ENCODE measurements at regions not wholly inside any gene's neighbourhood (a gene's known extent, or its start where the extent isn't known, plus 50 kb on each side); places are given as distances from the start of the nearest gene placed in this dataset.

GRCh38 chr5:135662061-135662481, 83.3 kb upstream of the CXCL14 start:
- no peak for TF ChIP-seq CTCF (IDR thresholded peaks at IDR 0.05; ENCODE audit: borderline replicate concordance, extremely low read depth, low read length, poor library complexity, severe bottlenecking)
- no peak for TF ChIP-seq EZH2 (IDR thresholded peaks at IDR 0.05; ENCODE audit: borderline replicate concordance, low read depth, low read length, severe bottlenecking)

DNA sequence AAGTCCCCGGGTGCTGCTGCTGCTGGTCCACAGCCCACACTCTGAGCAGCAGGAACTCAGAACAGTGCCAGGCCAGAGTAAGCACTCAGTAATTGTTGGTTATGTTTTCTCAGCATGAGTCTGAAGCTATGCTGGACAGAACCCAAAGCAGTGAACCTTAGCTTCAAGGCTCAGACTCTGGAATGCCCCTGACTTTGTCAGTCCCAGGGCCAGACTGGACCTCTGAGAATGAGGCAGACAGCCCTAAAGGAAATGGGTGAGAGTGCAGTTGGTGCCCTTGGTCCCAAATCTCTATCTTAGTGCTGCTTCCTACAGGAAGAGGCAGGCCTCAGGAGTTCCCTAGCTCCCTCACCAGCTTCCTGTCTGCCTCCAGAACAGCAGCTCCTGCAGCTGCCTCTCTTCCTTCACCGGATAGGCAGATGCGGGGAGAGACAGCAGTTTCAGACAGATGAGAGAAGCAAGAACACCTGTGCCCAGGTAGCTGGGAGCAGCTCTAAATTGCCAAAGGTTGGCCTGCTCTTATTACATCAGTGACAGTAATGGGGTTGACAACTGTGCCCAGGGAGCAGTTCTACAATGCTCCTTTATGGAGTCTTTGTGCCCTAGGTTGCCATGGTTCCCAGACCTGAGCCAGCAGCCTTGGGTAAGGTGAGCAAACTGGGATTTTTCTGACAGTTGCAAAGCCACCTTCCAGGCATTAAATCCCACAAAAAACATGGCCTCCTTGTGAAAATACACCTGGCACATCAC, 82.2 kb upstream of the CXCL14 start:
- ATAC-seq (ENCODE audit: insufficient read depth, low read depth): no peak
- Histone ChIP-seq H3K9ac (ENCODE audit: low read depth, low read length) (no peak overlapping the region), H2AFZ (ENCODE audit: low read depth, low read length) (no peak overlapping the region), H4K20me1 (ENCODE audit: insufficient read depth, low read length) (no peaks in the 10 kb centered on the region), H3K4me3 (ENCODE audit: low read depth in 1 of 2, low read length in 2 of 2) (no peak overlapping the region), H3K4me2 (ENCODE audit: insufficient read depth, low read length) (no peak overlapping the region), H3K9me3 (ENCODE audit: insufficient read depth, low read length, severe bottlenecking) (no peaks in the 10 kb centered on the region), H3K27me3 (ENCODE audit: insufficient read depth, low read length, poor library complexity) (peaks cover 16% of the 10 kb centered on the region), H3K36me3 (ENCODE audit: insufficient read depth, low read length) (no peaks in the 10 kb centered on the region), H3K79me2 (ENCODE audit: insufficient read depth, low read length) (no peaks in the 10 kb centered on the region), H3K4me1 (ENCODE audit: insufficient read depth, low read length) (no peaks in the 10 kb centered on the region), H3K27ac (ENCODE audit: low read length) (no peak overlapping the region)
- TF ChIP-seq CTCF (IDR thresholded peaks at IDR 0.05; ENCODE audit: borderline replicate concordance, extremely low read depth, low read length, poor library complexity, severe bottlenecking): no peak
- no peak for DNase-seq

More at GRCh38 chr5:135662061-135662481, 83.3 kb upstream of the CXCL14 start:
- no peaks in the 10 kb centered on the region for H3K4me1 ChIP-seq (ENCODE audit: insufficient read depth, low read length)
- no peak overlapping the region for H3K27ac ChIP-seq (ENCODE audit: low read length)
- H2AFZ ChIP-seq (ENCODE audit: low read depth, low read length): no peak overlapping the region
- DNase-seq: no peak
- peaks cover 18% of the 10 kb centered on the region for H3K27me3 ChIP-seq (ENCODE audit: insufficient read depth, low read length, poor library complexity)
- no peak overlapping the region for H3K4me3 ChIP-seq (ENCODE audit: low read depth in 1 of 2, low read length in 2 of 2)
- H3K4me2 ChIP-seq (ENCODE audit: insufficient read depth, low read length): no peak overlapping the region
- no peak overlapping the region for H3K9ac ChIP-seq (ENCODE audit: low read depth, low read length)
- H4K20me1 ChIP-seq (ENCODE audit: insufficient read depth, low read length): no peaks in the 10 kb centered on the region
- no peaks in the 10 kb centered on the region for H3K9me3 ChIP-seq (ENCODE audit: insufficient read depth, low read length, severe bottlenecking)
- ATAC-seq (ENCODE audit: insufficient read depth, low read depth): no peak
- no peaks in the 10 kb centered on the region for H3K79me2 ChIP-seq (ENCODE audit: insufficient read depth, low read length)
- no peaks in the 10 kb centered on the region for H3K36me3 ChIP-seq (ENCODE audit: insufficient read depth, low read length)

DNA sequence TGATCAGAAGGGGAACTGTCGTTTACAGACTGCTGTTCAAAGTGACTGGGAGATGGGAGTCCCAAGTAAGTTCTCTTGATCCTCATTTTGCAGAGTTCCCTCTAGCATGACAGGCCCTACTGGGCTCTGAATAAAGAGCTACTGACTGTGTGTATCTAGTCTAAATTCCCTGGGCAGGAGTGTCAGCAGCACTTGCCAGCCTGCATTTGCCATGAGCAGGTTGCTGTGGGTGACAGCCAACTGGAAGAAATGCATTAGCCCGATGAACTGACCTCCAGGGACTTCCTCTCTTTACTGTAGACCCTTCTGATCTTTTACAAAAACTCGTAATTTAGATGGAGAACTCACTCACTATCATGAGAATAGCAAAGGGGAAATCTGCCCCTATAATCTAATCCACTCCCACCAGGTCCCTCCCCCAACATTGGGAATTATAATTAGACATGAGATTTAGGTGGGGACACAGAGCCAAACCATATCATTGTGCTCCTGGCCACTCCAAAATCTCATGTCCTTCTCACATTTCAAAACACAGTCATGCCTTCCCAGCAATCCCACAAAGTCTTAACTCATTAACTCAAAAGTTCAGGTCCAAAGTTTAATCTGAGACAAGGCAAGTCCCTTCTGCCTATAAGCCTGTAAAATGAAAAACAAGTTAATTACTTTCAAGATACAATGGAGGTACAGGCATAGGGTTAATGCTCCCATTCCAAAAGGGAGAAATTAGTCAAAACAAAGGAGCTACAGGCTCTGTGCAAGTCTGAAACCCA, 78.9 kb upstream of the CXCL14 start:
- Histone ChIP-seq H3K4me1 (ENCODE audit: insufficient read depth, low read length) (no peaks in the 10 kb centered on the region), H3K36me3 (ENCODE audit: insufficient read depth, low read length) (no peaks in the 10 kb centered on the region), H4K20me1 (ENCODE audit: insufficient read depth, low read length) (no peaks in the 10 kb centered on the region), H3K4me3 (ENCODE audit: low read depth in 1 of 2, low read length in 2 of 2) (no peak overlapping the region), H2AFZ (ENCODE audit: low read depth, low read length) (no peak overlapping the region), H3K27ac (ENCODE audit: low read length) (no peak overlapping the region), H3K4me2 (ENCODE audit: insufficient read depth, low read length) (no peak overlapping the region), H3K9me3 (ENCODE audit: insufficient read depth, low read length, severe bottlenecking) (no peaks in the 10 kb centered on the region), H3K79me2 (ENCODE audit: insufficient read depth, low read length) (no peaks in the 10 kb centered on the region), H3K9ac (ENCODE audit: low read depth, low read length) (no peak overlapping the region), H3K27me3 (ENCODE audit: insufficient read depth, low read length, poor library complexity) (peaks cover 14% of the 10 kb centered on the region)
- no peak for DNase-seq
- no peak for ATAC-seq (ENCODE audit: insufficient read depth, low read depth)
- TF ChIP-seq CTCF (IDR thresholded peaks at IDR 0.05; ENCODE audit: borderline replicate concordance, extremely low read depth, low read length, poor library complexity, severe bottlenecking) (no peak), EZH2 (IDR thresholded peaks at IDR 0.05; ENCODE audit: borderline replicate concordance, low read depth, low read length, severe bottlenecking) (no peak)

All from DND-41 (cell line).